Stimulated activated memory B cell treated with anti-CD40 and anti-IgM and Interleukin-4, amounts not matched to agents 10 μg/mL and 1 μg/mL and 100 μg/mL, for 72 hours (primary cell): ENCODE measurements at regions not wholly inside any gene's neighbourhood (a gene's known extent, or its start where the extent isn't known, plus 50 kb on each side); places are given as distances from the start of the nearest gene placed in this dataset.
"Not testable (repeated sequence)": the region's sequence is repeated elsewhere in the genome, so short reads cannot be mapped to it uniquely, and the experiment has no call there.

Experiments
- ATAC-seq: fragments of 150-1000 bp; cut with Tn5 transposase; 2 replicates; pipeline ENCODE4 v1.10.0; 2021
- H3K27ac Mint-ChIP-seq: one replicate; pipeline ENCODE4 v1.8.0; 2022; ENCODE audit warnings: mild to moderate bottlenecking, mixed read lengths
- H3K27me3 Mint-ChIP-seq: one replicate; pipeline ENCODE4 v1.8.0; 2022; ENCODE audit warnings: mixed read lengths
- H3K36me3 Mint-ChIP-seq: one replicate; pipeline ENCODE4 v1.8.0; 2022; ENCODE audit warnings: mixed read lengths
- H3K4me1 Mint-ChIP-seq: one replicate; pipeline ENCODE4 v1.8.0; 2022; ENCODE audit warnings: mixed read lengths
- H3K4me3 Mint-ChIP-seq: one replicate; pipeline ENCODE4 v1.8.0; 2022; ENCODE audit warnings: mild to moderate bottlenecking, moderate library complexity, mixed read lengths
- H3K9me3 Mint-ChIP-seq: one replicate; pipeline ENCODE4 v1.8.0; 2022; ENCODE audit warnings: mixed read lengths

DNA sequence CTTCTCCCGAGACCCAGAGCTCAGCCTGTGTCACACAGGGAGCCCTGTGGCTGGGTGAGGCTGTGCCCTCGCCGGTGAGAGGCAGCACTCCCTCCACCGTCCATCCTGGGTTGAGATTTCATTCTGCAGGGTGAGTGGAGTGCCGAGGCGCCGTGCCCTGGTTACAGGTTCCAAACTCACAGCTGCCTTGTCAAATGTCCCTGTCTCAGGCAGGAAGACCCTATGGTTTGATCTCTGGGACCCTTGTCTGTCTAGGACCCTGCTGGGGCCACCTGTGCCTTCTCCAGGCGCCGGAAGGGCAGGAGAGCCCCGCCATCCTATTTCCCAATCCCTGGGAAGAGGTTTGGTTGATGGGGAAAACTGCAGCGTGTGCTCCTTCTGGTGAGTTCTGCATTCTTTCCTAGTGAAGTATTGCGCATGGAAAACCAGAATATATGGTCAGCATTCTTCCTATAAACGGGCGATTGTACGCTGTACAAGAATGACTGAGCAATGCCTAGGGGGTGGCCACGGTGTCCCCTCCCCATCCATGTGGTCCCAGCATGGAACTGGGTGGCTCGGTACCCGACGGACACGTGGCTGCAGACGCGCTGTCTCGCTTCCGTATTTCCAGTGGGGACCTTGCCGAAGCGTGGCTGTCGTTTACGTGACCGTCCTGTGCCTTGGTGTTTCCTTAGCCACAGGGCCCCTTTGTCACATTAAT is 95.9 kb upstream of the COL5A1 start:
- no peaks in the 10 kb centered on the region for H3K36me3 Mint-ChIP-seq
- ATAC-seq = no peak

DNA sequence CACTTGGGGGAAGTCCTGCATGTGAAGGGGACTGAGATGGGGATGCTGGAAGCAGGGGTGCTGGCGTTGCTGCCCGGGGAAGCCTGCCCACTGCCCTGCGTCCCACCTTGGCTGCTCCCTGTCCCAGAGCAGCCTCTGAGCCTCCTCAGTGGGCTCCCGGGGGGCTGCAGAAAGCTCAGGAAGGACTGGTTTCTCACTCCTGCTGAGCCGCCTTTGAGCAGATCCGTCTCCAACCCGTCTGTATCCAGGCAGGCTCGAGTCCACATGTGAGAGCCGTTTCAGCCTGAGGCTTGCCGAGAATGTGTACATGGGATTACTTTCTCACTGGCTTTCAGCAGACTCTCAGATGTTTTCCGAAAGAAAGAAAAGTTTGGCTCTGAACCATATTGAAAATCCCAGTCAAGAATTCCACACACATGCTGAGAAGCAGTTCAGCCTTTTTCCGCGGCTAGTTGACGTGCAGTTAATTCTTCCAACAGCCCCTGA is 95.3 kb upstream of the COL5A1 start:
- no peak overlapping the region for H3K4me3 Mint-ChIP-seq
- peaks cover 46% of the 10 kb centered on the region for H3K27me3 Mint-ChIP-seq
- H3K36me3 Mint-ChIP-seq = no peaks in the 10 kb centered on the region
- H3K27ac Mint-ChIP-seq = no peak overlapping the region
- H3K9me3 Mint-ChIP-seq = peaks cover 4% of the 10 kb centered on the region
- no peak for ATAC-seq
- no peaks in the 10 kb centered on the region for H3K4me1 Mint-ChIP-seq

More for the DNA sequence above, 95.9 kb upstream of the COL5A1 start:
- Mint-ChIP-seq H3K27me3 (peaks cover 40% of the 10 kb centered on the region), H3K9me3 (peaks cover 4% of the 10 kb centered on the region), H3K27ac (no peak overlapping the region), H3K4me1 (no peaks in the 10 kb centered on the region), H3K4me3 (no peak overlapping the region)

DNA sequence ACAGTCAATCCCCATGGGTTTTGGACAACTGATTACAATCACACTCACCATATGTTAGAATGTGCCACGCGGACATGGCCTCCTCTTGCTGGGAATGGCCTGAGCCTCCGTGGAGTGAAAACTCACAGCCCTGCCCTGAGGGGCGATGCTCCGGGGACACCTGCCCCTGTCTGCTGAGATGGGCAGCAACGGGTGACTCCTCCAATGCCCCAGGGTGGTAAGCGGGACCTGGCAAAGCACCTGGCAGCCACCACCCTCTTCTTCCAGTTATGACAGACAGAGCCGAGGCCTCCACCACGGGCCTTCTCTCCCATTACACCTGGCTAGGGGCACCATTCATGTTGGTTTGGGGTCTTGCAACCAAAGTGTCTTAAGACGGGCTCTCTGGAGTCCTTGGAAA is 94.9 kb upstream of the COL5A1 start:
- Mint-ChIP-seq H3K27ac (no peak overlapping the region), H3K4me3 (no peak overlapping the region), H3K36me3 (no peaks in the 10 kb centered on the region), H3K9me3 (peaks cover 4% of the 10 kb centered on the region), H3K27me3 (peaks cover 50% of the 10 kb centered on the region), H3K4me1 (no peaks in the 10 kb centered on the region)
- ATAC-seq = no peak

DNA sequence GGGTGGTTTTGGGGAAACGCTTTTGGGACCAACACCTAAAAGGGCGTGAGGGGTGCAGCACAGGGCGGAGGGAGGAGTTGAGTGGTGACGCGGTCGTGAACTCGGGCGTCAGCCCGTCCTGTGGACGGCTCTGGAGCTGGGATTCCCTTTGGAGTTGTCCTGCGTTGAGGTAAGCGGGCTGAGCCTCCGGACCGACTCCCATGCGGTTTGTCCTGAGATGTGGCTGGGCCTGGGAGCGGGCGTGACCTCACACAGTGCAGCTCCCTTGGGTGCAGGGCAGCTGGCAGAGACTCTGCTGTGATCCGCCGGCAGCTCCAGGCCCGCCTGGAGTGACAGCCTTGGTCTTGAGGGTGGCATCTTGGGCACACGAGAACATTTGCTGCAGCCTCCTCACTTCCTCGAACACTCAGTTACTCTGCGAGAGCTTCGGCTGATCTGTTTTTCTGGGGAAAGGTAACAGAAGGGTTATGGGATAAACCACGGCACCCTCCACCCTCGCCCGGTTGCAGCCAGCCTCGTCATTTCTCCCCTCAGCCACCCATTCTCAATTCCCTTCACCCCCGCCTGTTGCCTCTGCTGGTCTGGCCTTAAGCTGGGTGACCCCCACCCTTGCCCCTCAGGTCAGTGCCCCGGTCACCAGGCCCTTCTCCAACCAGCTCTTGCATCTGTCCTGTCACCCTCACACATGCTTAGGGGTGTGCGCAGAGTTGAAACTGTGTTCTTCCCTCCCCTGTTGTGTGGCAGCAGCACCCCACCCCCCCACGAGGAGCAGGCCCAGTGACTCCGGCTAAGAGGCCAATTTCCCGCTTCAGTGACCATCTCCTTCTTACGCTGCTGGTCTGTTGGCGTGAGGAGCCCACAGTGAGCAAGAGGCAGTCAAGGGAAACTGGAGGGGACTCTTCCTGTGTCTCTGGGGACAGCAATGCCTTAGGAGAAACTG is 94.2 kb upstream of the COL5A1 start:
- no peaks in the 10 kb centered on the region for H3K36me3 Mint-ChIP-seq
- ATAC-seq = no peak
- no peak overlapping the region for H3K4me3 Mint-ChIP-seq
- H3K4me1 Mint-ChIP-seq = no peaks in the 10 kb centered on the region
- H3K27ac Mint-ChIP-seq = no peak overlapping the region
- H3K9me3 Mint-ChIP-seq = peaks cover 4% of the 10 kb centered on the region
- peaks cover 57% of the 10 kb centered on the region for H3K27me3 Mint-ChIP-seq

DNA sequence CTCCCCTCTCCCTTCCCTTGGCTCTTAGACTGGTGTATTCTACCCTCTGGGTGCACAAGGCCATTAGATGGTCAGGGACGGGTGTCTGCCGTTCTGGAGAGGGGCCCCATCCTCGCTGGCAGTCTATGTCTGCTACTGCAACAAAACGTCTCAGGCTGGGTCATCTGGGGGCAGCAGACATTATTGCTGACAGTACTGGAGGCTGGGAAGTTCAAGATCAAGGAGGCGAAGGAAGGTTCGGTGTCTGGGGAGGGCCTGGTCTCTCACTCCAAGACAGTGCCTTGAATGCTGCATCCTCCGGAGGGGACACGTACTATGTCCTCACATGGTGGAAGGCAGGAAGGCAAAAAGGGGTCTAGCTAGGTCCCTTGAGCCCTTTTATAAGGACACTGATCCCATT is 93.4 kb upstream of the COL5A1 start:
- Mint-ChIP-seq H3K4me1 (no peaks in the 10 kb centered on the region), H3K9me3 (peaks cover 4% of the 10 kb centered on the region), H3K4me3 (no peak overlapping the region), H3K27me3 (peaks cover 65% of the 10 kb centered on the region), H3K36me3 (no peaks in the 10 kb centered on the region), H3K27ac (no peak overlapping the region)
- no peak for ATAC-seq

DNA sequence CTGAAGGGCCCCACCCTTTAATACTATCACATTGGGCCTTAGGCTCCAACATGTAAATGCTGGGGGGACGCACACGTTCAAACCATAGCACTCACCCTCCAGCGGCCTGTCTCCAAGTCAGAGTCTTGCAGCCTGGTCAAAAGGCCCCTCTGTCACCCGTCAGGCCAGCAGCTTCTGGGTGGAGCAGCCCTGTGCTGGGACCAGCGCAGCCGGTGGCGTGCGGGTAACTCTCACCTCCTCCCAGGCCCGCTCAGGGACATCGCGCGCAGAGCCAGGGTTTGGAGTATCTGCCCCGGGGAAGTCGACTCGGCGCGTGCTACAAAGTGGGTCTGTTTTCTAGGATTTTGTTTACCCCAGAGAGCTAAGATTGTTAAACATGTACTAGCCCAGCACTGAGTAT is 93.0 kb upstream of the COL5A1 start:
- ATAC-seq = no peak
- Mint-ChIP-seq H3K4me1 (no peaks in the 10 kb centered on the region), H3K4me3 (no peak overlapping the region), H3K9me3 (peaks cover 4% of the 10 kb centered on the region), H3K27me3 (peaks cover 69% of the 10 kb centered on the region), H3K36me3 (no peaks in the 10 kb centered on the region), H3K27ac (no peak overlapping the region)

DNA sequence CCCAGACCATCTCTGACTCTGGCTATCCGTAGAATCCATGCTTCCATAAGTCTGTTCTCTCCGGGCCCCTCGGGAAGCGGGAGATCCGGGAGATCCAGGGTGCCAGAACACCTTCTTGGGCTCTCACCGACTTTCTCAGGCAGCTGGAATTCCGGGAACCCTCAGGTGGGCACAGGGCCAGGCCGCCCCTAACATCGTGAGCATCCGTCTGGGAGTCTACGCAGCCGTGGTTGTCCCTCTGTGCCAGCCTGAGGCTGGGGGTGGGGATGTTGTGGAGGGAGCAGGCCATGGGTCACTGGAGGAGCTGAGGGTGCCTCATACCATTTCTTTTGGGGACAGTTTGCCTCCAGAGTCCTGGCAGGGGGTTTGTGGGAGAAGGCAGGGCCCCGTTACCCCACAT is 92.3 kb upstream of the COL5A1 start:
- H3K27ac Mint-ChIP-seq = no peak overlapping the region
- peaks cover 4% of the 10 kb centered on the region for H3K9me3 Mint-ChIP-seq
- no peaks in the 10 kb centered on the region for H3K4me1 Mint-ChIP-seq
- H3K36me3 Mint-ChIP-seq = no peaks in the 10 kb centered on the region
- no peak for ATAC-seq
- peaks cover 76% of the 10 kb centered on the region for H3K27me3 Mint-ChIP-seq
- H3K4me3 Mint-ChIP-seq = no peak overlapping the region

DNA sequence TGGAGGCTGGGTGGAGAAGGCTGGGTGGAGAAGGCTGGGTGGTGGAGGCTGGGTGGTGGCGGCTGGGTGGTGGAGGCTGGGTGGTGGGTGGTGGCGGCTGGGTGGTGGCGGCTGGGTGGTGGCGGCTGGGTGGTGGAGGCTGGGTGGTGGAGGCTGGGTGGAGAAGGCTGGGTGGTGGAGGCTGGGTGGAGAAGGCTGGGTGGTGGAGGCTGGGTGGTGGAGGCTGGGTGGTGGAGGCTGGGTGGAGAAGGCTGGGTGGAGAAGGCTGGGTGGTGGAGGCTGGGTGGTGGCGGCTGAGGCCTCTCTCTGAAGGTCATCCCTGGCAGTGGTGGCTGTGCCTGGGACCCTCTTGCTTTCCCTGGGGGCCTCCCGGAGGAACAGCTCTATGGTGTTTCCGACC is 91.5 kb upstream of the COL5A1 start:
- not testable (repeated sequence) for H3K27ac Mint-ChIP-seq, ATAC-seq, H3K9me3 Mint-ChIP-seq, H3K4me3 Mint-ChIP-seq, H3K36me3 Mint-ChIP-seq, H3K4me1 Mint-ChIP-seq
- H3K27me3 Mint-ChIP-seq = peaks cover 84% of the 10 kb centered on the region

DNA sequence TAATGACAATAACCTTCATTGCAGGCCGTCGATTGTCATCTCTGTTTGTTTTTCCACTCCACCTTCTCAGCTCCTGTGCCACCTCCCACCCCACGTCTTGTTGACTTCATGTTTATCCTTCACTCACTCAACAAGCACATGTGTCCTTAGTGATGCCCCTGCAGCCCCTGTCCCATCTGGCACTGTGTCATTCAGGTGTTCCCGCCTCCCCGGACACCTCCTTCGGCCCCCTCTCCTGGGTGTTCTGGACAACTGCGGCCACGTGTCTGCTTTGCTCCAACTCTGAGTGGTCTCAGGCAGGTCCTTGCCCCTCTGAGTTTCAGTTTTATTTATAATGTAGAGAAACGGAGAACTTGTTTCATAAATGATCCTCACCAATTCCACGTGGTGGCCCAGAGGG is 91.0 kb upstream of the COL5A1 start:
- peaks cover 89% of the 10 kb centered on the region for H3K27me3 Mint-ChIP-seq
- H3K36me3 Mint-ChIP-seq = no peaks in the 10 kb centered on the region
- H3K9me3 Mint-ChIP-seq = peaks cover 4% of the 10 kb centered on the region
- no peak for ATAC-seq
- no peak overlapping the region for H3K27ac Mint-ChIP-seq
- no peaks in the 10 kb centered on the region for H3K4me1 Mint-ChIP-seq
- no peak overlapping the region for H3K4me3 Mint-ChIP-seq

DNA sequence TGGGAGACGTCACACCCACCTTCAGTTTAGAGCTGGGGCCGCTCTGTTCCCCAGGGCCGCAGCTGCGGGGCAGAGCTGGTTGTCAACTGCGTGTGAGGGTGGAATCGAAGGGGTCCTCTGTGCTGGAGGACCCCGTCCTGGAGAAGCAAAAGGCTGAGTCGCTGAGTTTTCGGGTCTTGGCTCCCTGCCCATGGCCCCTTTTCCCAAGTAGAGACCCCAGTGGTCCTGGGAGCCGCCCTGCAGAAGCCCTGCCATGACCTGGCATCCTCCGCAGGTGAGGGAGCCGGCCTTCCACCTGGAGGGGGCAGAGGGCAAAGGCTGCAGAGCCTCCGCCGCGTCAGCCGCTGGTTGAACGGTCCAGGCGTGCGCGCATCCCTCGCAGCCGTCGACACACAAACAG is 90.4 kb upstream of the COL5A1 start:
- ATAC-seq = no peak
- Mint-ChIP-seq H3K4me1 (no peaks in the 10 kb centered on the region), H3K36me3 (no peaks in the 10 kb centered on the region), H3K4me3 (no peak overlapping the region), H3K9me3 (peaks cover 4% of the 10 kb centered on the region), H3K27ac (no peak overlapping the region), H3K27me3 (peaks cover 84% of the 10 kb centered on the region)

DNA sequence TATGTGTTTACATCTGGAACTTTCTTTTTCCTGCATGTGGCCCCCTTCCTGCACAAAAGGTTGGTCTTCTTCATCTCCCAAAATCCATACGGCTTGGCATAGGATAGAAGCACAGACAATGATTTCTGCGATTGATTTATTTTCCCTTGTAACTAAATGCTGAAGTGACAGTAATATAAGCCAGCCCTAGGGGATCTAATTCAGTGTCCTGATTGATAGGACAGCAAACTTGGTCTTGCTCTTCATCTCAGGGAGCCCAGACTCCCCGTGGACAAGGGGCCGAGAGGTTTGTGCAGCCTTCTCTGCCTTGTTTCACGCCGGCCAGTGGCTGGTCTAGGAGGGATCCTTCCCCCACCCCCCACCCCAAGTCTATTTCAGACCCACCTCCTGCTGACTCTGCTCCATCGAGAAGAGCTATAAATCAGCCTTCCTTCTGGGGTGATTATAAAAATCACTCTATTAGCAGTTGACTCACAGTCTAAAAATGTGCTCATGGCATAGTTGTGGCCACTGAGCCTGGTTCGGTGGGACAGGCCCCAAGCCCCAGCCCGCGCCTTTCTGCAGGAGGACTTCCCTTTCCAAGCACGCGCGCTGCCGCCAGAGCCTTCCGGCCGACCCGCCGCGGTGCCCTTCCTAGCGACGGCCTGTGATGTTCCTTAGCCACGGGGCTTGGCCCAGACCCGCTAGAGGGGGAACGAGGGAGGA is 89.8 kb upstream of the COL5A1 start:
- Mint-ChIP-seq H3K4me3 (no peak overlapping the region), H3K9me3 (peaks cover 4% of the 10 kb centered on the region), H3K27me3 (peaks cover 81% of the 10 kb centered on the region), H3K36me3 (no peaks in the 10 kb centered on the region), H3K4me1 (no peaks in the 10 kb centered on the region), H3K27ac (no peak overlapping the region)
- no peak for ATAC-seq

DNA sequence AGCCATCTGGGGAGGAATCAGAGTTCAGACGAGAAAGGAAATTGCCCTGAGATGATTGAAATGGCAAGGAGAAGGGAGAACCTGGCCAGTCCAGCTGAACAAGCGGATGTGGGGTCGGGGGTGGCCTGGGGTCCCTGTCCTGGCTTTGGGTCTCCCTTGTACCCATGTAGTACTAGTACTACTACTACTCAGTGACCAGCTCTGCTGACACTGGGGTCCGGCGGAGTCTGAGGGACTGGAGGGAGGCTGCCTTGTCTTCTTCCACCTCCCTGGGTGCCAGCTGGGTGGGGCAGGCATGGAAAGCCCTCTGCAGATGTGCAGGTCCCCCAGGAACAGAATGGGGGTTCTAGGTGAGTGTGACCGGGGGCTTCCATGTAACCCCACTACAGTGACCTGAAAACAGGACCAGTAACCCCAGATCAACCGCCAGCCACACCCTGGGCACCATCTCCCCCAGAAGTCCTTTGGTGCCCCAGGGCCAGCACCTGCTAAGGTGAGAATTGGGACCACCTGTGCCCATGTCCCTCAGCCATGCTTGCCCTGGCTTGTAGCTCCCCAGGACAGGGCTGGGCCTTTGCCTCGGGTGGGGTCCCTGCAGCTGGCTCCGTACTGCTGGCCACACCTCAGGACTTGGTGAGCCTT is 89.1 kb upstream of the COL5A1 start:
- peaks cover 4% of the 10 kb centered on the region for H3K9me3 Mint-ChIP-seq
- no peaks in the 10 kb centered on the region for H3K4me1 Mint-ChIP-seq
- H3K4me3 Mint-ChIP-seq = no peak overlapping the region
- H3K27me3 Mint-ChIP-seq = peaks cover 84% of the 10 kb centered on the region
- H3K36me3 Mint-ChIP-seq = no peaks in the 10 kb centered on the region
- no peak overlapping the region for H3K27ac Mint-ChIP-seq
- no peak for ATAC-seq

DNA sequence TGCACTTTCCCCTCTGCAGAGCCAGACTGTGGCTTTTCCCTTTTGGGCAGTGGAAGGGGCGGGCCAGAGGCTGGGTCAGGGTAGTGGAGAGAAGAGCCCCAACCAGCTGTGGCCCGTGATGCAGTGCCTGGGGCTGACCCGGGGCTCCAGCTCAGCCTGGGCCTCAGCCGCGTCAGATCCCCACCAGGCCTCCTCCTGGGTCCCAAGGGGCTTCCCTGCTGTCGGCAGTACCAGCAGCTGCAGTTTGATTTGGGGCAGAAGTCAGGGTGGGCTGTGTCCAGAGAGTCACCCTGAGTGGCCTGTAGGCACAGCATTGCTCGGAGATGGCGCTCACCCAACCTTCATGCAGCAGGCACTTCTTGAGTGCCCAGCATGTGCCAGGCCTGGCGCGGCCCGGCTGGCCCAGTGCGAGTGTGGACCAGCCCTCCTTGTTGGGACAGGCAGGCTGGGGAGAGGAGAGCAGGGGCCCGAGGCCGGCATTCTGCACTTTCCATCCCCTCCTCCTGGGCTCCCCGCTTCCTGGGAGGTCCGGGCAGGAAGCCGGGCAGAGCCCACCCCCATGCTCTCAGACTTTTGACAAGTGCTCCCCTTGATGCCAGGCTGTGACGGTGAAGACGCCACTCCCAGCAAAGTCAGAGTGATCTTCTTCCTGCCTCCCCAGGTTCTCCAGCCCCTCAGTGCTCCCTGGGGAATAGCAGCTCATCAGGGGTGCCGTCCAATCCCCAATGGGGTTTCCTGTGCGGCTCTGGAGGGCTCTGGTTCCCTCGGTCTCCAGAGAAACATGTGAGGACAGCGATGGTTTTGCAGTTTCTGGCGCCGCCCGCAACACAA is 88.3 kb upstream of the COL5A1 start:
- Mint-ChIP-seq H3K27me3 (peaks cover 76% of the 10 kb centered on the region), H3K4me1 (no peaks in the 10 kb centered on the region), H3K4me3 (no peak overlapping the region), H3K9me3 (peaks cover 4% of the 10 kb centered on the region), H3K36me3 (no peaks in the 10 kb centered on the region), H3K27ac (no peak overlapping the region)
- no peak for ATAC-seq

DNA sequence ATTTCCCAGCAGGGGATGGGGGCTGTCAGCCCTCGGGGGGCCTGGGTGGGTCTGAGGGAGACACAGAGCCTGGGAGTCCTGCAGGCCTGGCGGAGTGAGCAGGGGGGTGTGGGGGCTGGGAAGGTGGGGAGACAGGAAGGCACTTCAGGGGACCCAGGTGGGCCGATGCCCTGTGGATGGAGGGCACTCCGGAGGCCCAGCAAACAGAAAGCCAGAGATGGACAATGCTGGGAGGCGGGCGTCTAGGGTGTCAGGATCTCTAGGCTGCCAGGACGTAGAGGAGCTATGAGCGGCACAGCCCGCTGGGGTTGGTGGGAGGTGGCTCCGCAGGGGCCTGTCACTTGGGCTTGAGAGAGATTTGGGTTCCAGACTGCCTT is 87.6 kb upstream of the COL5A1 start:
- no peak overlapping the region for H3K27ac Mint-ChIP-seq
- no peak overlapping the region for H3K4me3 Mint-ChIP-seq
- H3K9me3 Mint-ChIP-seq = peaks cover 4% of the 10 kb centered on the region
- H3K4me1 Mint-ChIP-seq = no peaks in the 10 kb centered on the region
- ATAC-seq = no peak
- H3K27me3 Mint-ChIP-seq = peaks cover 69% of the 10 kb centered on the region
- H3K36me3 Mint-ChIP-seq = no peaks in the 10 kb centered on the region
